ENCODE measurements at regions not wholly inside any gene's neighbourhood (a gene's known extent, or its start where the extent isn't known, plus 50 kb on each side); places are given as distances from the start of the nearest gene placed in this dataset.

- TF ChIP-seq ZNF510 (CRISPR knock-in tag; IDR thresholded peaks at IDR 0.05; ENCODE audit: low read depth) (no peak), NFE2 (CRISPR knock-in tag; IDR thresholded peaks at IDR 0.05) (no peak), ZNF318 (CRISPR knock-in tag; IDR thresholded peaks at IDR 0.05) (no peak), ZNF792 (CRISPR knock-in tag; IDR thresholded peaks at IDR 0.05) (peak; percentile 83), ZMYM2 (CRISPR knock-in tag; IDR thresholded peaks at IDR 0.05) (no peak), SMAD3 (CRISPR knock-in tag; IDR thresholded peaks at IDR 0.05) (peak; percentile 93; the same call in 1 of the 2 replicates), ZFP36L2 (CRISPR knock-in tag; IDR thresholded peaks at IDR 0.05) (no peak)
- TF ChIP-seq, protein P1, sequence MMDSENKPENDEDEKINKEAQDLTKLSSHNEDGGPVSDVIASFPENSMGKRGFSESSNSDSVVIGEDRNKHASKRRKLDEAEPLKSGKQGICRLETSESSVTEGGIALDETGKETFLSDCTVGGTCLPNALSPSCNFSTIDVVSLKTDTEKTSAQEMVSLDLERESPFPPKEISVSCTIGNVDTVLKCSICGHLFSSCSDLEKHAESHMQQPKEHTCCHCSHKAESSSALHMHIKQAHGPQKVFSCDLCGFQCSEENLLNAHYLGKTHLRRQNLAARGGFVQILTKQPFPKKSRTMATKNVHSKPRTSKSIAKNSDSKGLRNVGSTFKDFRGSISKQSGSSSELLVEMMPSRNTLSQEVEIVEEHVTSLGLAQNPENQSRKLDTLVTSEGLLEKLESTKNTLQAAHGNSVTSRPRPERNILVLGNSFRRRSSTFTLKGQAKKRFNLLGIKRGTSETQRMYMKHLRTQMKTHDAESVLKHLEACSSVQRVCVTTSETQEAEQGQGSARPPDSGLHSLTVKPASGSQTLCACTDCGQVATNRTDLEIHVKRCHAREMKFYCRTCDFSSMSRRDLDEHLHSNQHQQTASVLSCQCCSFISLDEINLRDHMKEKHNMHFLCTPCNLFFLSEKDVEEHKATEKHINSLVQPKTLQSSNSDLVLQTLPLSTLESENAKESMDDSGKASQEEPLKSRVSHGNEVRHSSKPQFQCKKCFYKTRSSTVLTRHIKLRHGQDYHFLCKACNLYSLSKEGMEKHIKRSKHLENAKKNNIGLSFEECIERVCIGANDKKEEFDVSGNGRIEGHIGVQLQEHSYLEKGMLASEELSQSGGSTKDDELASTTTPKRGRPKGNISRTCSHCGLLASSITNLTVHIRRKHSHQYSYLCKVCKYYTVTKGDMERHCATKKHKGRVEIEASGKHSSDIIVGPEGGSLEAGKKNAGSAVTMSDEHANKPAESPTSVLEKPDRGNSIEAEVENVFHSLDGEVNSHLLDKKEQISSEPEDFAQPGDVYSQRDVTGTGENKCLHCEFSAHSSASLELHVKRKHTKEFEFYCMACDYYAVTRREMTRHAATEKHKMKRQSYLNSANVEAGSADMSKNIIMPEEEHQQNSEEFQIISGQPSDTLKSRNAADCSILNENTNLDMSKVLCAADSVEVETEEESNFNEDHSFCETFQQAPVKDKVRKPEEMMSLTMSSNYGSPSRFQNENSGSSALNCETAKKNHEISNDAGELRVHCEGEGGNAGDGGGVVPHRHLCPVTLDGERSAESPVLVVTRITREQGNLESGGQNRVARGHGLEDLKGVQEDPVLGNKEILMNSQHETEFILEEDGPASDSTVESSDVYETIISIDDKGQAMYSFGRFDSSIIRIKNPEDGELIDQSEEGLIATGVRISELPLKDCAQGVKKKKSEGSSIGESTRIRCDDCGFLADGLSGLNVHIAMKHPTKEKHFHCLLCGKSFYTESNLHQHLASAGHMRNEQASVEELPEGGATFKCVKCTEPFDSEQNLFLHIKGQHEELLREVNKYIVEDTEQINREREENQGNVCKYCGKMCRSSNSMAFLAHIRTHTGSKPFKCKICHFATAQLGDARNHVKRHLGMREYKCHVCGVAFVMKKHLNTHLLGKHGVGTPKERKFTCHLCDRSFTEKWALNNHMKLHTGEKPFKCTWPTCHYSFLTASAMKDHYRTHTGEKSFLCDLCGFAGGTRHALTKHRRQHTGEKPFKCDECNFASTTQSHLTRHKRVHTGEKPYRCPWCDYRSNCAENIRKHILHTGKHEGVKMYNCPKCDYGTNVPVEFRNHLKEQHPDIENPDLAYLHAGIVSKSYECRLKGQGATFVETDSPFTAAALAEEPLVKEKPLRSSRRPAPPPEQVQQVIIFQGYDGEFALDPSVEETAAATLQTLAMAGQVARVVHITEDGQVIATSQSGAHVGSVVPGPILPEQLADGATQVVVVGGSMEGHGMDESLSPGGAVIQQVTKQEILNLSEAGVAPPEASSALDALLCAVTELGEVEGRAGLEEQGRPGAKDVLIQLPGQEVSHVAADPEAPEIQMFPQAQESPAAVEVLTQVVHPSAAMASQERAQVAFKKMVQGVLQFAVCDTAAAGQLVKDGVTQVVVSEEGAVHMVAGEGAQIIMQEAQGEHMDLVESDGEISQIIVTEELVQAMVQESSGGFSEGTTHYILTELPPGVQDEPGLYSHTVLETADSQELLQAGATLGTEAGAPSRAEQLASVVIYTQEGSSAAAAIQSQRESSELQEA (CRISPR knock-in tag; IDR thresholded peaks at IDR 0.05; ENCODE audit: not compliant biosample characterization), result no peak
- TF ChIP-seq, protein P2, sequence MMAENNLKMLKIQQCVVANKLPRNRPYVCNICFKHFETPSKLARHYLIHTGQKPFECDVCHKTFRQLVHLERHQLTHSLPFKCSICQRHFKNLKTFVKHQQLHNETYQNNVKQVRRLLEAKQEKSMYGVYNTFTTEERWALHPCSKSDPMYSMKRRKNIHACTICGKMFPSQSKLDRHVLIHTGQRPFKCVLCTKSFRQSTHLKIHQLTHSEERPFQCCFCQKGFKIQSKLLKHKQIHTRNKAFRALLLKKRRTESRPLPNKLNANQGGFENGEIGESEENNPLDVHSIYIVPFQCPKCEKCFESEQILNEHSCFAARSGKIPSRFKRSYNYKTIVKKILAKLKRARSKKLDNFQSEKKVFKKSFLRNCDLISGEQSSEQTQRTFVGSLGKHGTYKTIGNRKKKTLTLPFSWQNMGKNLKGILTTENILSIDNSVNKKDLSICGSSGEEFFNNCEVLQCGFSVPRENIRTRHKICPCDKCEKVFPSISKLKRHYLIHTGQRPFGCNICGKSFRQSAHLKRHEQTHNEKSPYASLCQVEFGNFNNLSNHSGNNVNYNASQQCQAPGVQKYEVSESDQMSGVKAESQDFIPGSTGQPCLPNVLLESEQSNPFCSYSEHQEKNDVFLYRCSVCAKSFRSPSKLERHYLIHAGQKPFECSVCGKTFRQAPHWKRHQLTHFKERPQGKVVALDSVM (CRISPR knock-in tag; IDR thresholded peaks at IDR 0.05), result no peak
Observed at GRCh38 chr2:19140463-19141208, 217.8 kb downstream of the OSR1 start (continued).
